ENCODE measurements at regions not wholly inside any gene's neighbourhood (a gene's known extent, or its start where the extent isn't known, plus 50 kb on each side); places are given as distances from the start of the nearest gene placed in this dataset.

GRCh38 chr18:56322406-56322805 is 316.0 kb downstream of the TXNL1 start:
- intact Hi-C loops (cut with micrococcal nuclease; ENCODE audit: unreplicated experiment) (no loop called here), in situ Hi-C loops (cut with HindIII; ENCODE audit: low pct_unique_long_range_greater_than_20kb, low sequenced_read_pairs) (no loop called here)
- Histone ChIP-seq H3K36me3 (ENCODE audit: control insufficient read depth, insufficient read depth, low read length) (no peaks in the 10 kb centered on the region), H3K4me3 (ENCODE audit: low read depth in 2 of 2, low read length in 2 of 2) (no peak overlapping the region), H3K4me1 (ENCODE audit: control insufficient read depth, insufficient read depth, low read length) (no peaks in the 10 kb centered on the region), H3K27me3 (ENCODE audit: control insufficient read depth, insufficient read depth, low read length) (no peaks in the 10 kb centered on the region), H3K27ac (ENCODE audit: low read length) (no peak overlapping the region), H3K9me3 (ENCODE audit: control insufficient read depth, insufficient read depth, low read depth, low read length) (no peaks in the 10 kb centered on the region)
- DNase-seq (ENCODE audit: low read depth, low spot score) = no peak
- no peak for TF ChIP-seq SIN3A (IDR thresholded peaks at IDR 0.05; ENCODE audit: borderline replicate concordance, insufficient read depth, low read depth, low read length)
- no peak for TF ChIP-seq POLR2AphosphoS5 (IDR thresholded peaks at IDR 0.05; ENCODE audit: low read depth, low read length)
- TF ChIP-seq CTCF (IDR thresholded peaks at IDR 0.05) = no peak
- no peak for TF ChIP-seq REST (IDR thresholded peaks at IDR 0.05; ENCODE audit: insufficient read depth in 1 of 2, low read depth in 2 of 2, low read length in 1 of 2)
- TF ChIP-seq TCF7L2 (IDR thresholded peaks at IDR 0.05; ENCODE audit: low read depth, low read length) = no peak
- ChIA-PET CTCF (no interaction called here), POLR2A (no interaction called here)
- no peak for ATAC-seq
- no TSS peak for BruUV-seq (replicated peaks)

DNA sequence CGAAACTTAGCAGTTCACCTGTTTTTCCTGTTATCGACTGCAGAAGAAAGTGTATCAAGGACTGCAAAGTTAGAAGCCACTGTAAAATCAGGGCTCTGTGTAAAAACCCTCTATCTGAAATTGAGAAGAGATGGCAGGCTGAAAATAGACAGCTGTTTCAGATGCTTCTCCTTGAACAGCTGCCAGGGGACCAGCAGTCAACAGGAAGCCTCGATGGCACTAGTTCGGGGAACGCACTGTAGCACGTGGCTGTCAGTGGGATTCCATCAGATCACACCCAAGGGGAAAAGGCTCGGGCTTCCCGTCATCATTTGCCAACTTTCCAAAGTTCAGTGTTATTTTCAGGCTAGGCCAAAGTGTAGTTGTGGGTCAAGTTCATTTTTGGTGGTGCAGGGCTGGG is 316.9 kb downstream of the TXNL1 start:
- no peak for DNase-seq (ENCODE audit: low read depth, low spot score)
- POLR2A ChIA-PET = no interaction called here
- Histone ChIP-seq H3K4me3 (ENCODE audit: low read depth in 2 of 2, low read length in 2 of 2) (no peak overlapping the region), H3K9me3 (ENCODE audit: control insufficient read depth, insufficient read depth, low read depth, low read length) (no peaks in the 10 kb centered on the region), H3K4me1 (ENCODE audit: control insufficient read depth, insufficient read depth, low read length) (no peaks in the 10 kb centered on the region), H3K27me3 (ENCODE audit: control insufficient read depth, insufficient read depth, low read length) (no peaks in the 10 kb centered on the region), H3K36me3 (ENCODE audit: control insufficient read depth, insufficient read depth, low read length) (no peaks in the 10 kb centered on the region), H3K27ac (ENCODE audit: low read length) (no peak overlapping the region)
- no peak for ATAC-seq
- intact Hi-C loops (cut with micrococcal nuclease; ENCODE audit: unreplicated experiment) (no loop called here), in situ Hi-C loops (cut with HindIII; ENCODE audit: low pct_unique_long_range_greater_than_20kb, low sequenced_read_pairs) (no loop called here)
- CTCF ChIA-PET = no interaction called here
- BruUV-seq (replicated peaks) = no TSS peak
- TF ChIP-seq REST (IDR thresholded peaks at IDR 0.05; ENCODE audit: insufficient read depth in 1 of 2, low read depth in 2 of 2, low read length in 1 of 2) (no peak), POLR2AphosphoS5 (IDR thresholded peaks at IDR 0.05; ENCODE audit: low read depth, low read length) (no peak), TCF7L2 (IDR thresholded peaks at IDR 0.05; ENCODE audit: low read depth, low read length) (no peak), SIN3A (IDR thresholded peaks at IDR 0.05; ENCODE audit: borderline replicate concordance, insufficient read depth, low read depth, low read length) (no peak), CTCF (IDR thresholded peaks at IDR 0.05) (no peak)

Data from Panc1 (cell line).